HepG2 (cell line): ENCODE measurements at regions not wholly inside any gene's neighbourhood (a gene's known extent, or its start where the extent isn't known, plus 50 kb on each side); places are given as distances from the start of the nearest gene placed in this dataset.

Experiments used
- ATAC-seq: fragments of 200-7000 bp; cut with Tn5 transposase; 3 replicates; pipeline ENCODE4 v1.9.1; 2020; ENCODE audit warnings: mild to moderate bottlenecking, moderate library complexity
- BruUV-seq: library from RNA; stranded (reverse); fragments of 400-500 nt; replicated peaks from 2 replicates; lab custom pipeline; 2021; lab: Mats Ljungman, UMichigan
- CTCF ChIA-PET: fragments of 300-600 bp; formaldehyde crosslinking; extraction: SDS; loops from one replicate; lab custom pipeline; 2021; ENCODE audit warnings: low total read pairs, inconsistent platforms, low intra/inter-chr PET ratio; lab: Yijun Ruan, JAX
- POLR2A ChIA-PET: fragments of 350-600 bp; sonication (Branson Sonifier 250); formaldehyde crosslinking; loops from one replicate; lab custom pipeline; 2020; ENCODE audit warnings: antibody characterized with exemption, inconsistent platforms; lab: Yijun Ruan, JAX
- DNase-seq: peaks from one replicate; pipeline ENCODE4 v3.0.0-alpha.2; 2015; ENCODE audit warnings: low spot score
- FAIRE-seq: peaks from 3 replicates; lab custom pipeline; 2011; peaks lifted over from hg19 to GRCh38; lab: Jason Lieb, UNC
- H2AFZ ChIP-seq: one replicate; pipeline ENCODE4 v1.6.1; 2011; ENCODE audit warnings: low read length, inconsistent platforms
- H3K27ac ChIP-seq: fragments of 300-600 bp; 3 replicates; pipeline ENCODE4 v1.8.0; 2011; ENCODE audit warnings: mixed run types, mild to moderate bottlenecking, mixed read lengths, low read length, inconsistent platforms; ENCODE audit not compliant: insufficient read depth; ENCODE audit errors: extremely low read length
- H3K27me3 ChIP-seq, 2 experiments: fragments of 200-600 bp in 1 of 2; 2 replicates in 1 of 2; 3 replicates in 1 of 2; pipeline versions ENCODE4 v1.6.0 to v1.8.0; 2011; ENCODE audit warnings: low read length in 2 of 2, mild to moderate bottlenecking in 2 of 2, moderate library complexity in 2 of 2, inconsistent platforms in 1 of 2; ENCODE audit not compliant: insufficient read depth in 2 of 2, control insufficient read depth in 1 of 2
- H3K36me3 ChIP-seq, 2 experiments: fragments of 200-600 bp in 1 of 2; replicated peaks in 1 of 2; 2 replicates in 1 of 2; 3 replicates in 1 of 2; pipeline versions ENCODE4 v1.5.1 to v1.8.0; 2011; ENCODE audit warnings: low read length in 2 of 2, inconsistent platforms in 1 of 2; ENCODE audit not compliant: insufficient read depth in 2 of 2, control insufficient read depth in 1 of 2
- H3K4me1 ChIP-seq: 2 replicates; pipeline ENCODE4 v1.5.1; 2012; ENCODE audit warnings: low read length, inconsistent platforms; ENCODE audit not compliant: insufficient read depth
- H3K4me2 ChIP-seq: 2 replicates; pipeline ENCODE4 v1.6.0; 2011; ENCODE audit warnings: low read depth, low read length, inconsistent platforms
- H3K4me3 ChIP-seq, 3 experiments: fragments of 200-600 bp in 1 of 3; sonication (generic), shearing (Covaris generic) in 1 of 3; replicated peaks in 1 of 3; 2 replicates each; pipeline ENCODE4 v1.5.1; 2011 to 2016; ENCODE audit warnings: low read length in 3 of 3, inconsistent platforms in 2 of 3, low read depth in 2 of 3, mild to moderate bottlenecking in 2 of 3, control low read depth in 1 of 3, mixed read lengths in 1 of 3; ENCODE audit not compliant: insufficient read depth in 1 of 3
- H3K79me2 ChIP-seq: one replicate; pipeline ENCODE4 v1.6.1; 2011; ENCODE audit warnings: low read length, inconsistent platforms; ENCODE audit not compliant: insufficient read depth
- H3K9ac ChIP-seq: 2 replicates; pipeline ENCODE4 v1.6.0; 2011; ENCODE audit warnings: mild to moderate bottlenecking, low read depth, low read length, inconsistent platforms; ENCODE audit not compliant: insufficient read depth
- H3K9me3 ChIP-seq: 2 replicates; pipeline ENCODE4 v1.5.1; 2012; ENCODE audit warnings: mild to moderate bottlenecking, low read length
- H4K20me1 ChIP-seq: 2 replicates; pipeline ENCODE4 v1.6.0; 2011; ENCODE audit warnings: inconsistent platforms, mild to moderate bottlenecking, low read length, moderate library complexity; ENCODE audit not compliant: insufficient read depth
- HNRNPK ChIP-seq: fragments of 200-400 bp; formaldehyde crosslinking; IDR thresholded peaks from 2 replicates; pipeline ENCODE4 v1.6.1; 2018; ENCODE audit warnings: low read length, low read depth, moderate library complexity, mild to moderate bottlenecking; ENCODE audit not compliant: poor library complexity, severe bottlenecking
- MAFF ChIP-seq: IDR thresholded peaks from 2 replicates; pipeline ENCODE4 v1.6.1; 2011; ENCODE audit warnings: low read depth, low read length, improper control_type of control experiment
- MAFK ChIP-seq, 2 experiments: IDR thresholded peaks in 1 of 2; conservative IDR thresholded peaks in 1 of 2; 2 replicates each; pipeline ENCODE4 v1.6.1; 2011; ENCODE audit warnings: improper control_type of control experiment in 2 of 2, low read length in 2 of 2
- NR2F2 ChIP-seq: IDR thresholded peaks from 2 replicates; pipeline ENCODE4 v1.6.1; 2012; ENCODE audit warnings: low read depth, inconsistent platforms, borderline replicate concordance
- RFX3 ChIP-seq: IDR thresholded peaks from 2 replicates; pipeline ENCODE4 v1.6.1; 2016; ENCODE audit warnings: missing biosample characterization, missing genetic modification reagents
- WGBS: methylation state at CpG from one replicate; pipeline ENCODE4 v1.1.6; 2017; ENCODE audit warnings: low lambda C conversion rate; 5-methylcytosine and 5-hydroxymethylcytosine counted together
- in situ Hi-C: cut with HindIII; loops from 2 replicates; pipeline ENCODE4 v1.10.0; 2017; ENCODE audit warnings: low pct_unique_long_range_greater_than_20kb; ENCODE audit not compliant: extremely low pct_ligation_motif_present
- intact Hi-C: fragments of 100-400 bp; cut with micrococcal nuclease; formaldehyde crosslinking; loops from one replicate; pipeline ENCODE4 v1.10.0; 2022; ENCODE audit not compliant: unreplicated experiment

GRCh38 chr13:37978680-37979079 lies 109.1 kb upstream of the TRPC4 start:
- ATAC-seq (no peak), DNase-seq (no peak), FAIRE-seq (no peak)
- Histone ChIP-seq H3K9ac (no peak overlapping the region), H3K4me3 (no peak overlapping the region), H3K4me1 (no peaks in the 10 kb centered on the region), H3K27me3 (no peaks in the 10 kb centered on the region), H3K9me3 (no peaks in the 10 kb centered on the region), H3K27ac (no peak overlapping the region), H4K20me1 (no peaks in the 10 kb centered on the region), H2AFZ (no peak overlapping the region), H3K4me2 (no peak overlapping the region), H3K36me3 (no peaks in the 10 kb centered on the region), H3K79me2 (no peaks in the 10 kb centered on the region)
- CTCF ChIA-PET, result no interaction called here
- in situ Hi-C loops, result no loop called here
- WGBS, result 4% methylated on average over 2 of the region's 2 CpGs
- BruUV-seq, result no TSS peak
- POLR2A ChIA-PET, result no interaction called here
- no peak for TF ChIP-seq NR2F2
- TF ChIP-seq HNRNPK, result peak; percentile 15
- intact Hi-C loops, result no loop called here

- Histone ChIP-seq H3K27ac (no peak overlapping the region), H3K36me3 (no peaks in the 10 kb centered on the region), H4K20me1 (no peaks in the 10 kb centered on the region), H3K79me2 (no peaks in the 10 kb centered on the region), H3K27me3 (no peaks in the 10 kb centered on the region), H3K9me3 (no peaks in the 10 kb centered on the region), H2AFZ (no peak overlapping the region), H3K4me3 (no peak overlapping the region), H3K4me2 (no peak overlapping the region), H3K9ac (no peak overlapping the region), H3K4me1 (no peaks in the 10 kb centered on the region)
- no TSS peak for BruUV-seq
- 49% methylated on average over 2 of the region's 2 CpGs for WGBS
- CTCF ChIA-PET, result no interaction called here
- TF ChIP-seq MAFK (conservative IDR thresholded peaks at IDR 0.05 in 1 of 2, IDR thresholded peaks at IDR 0.05 in 1 of 2; ENCODE audit: low read length in 2 of 2) (peak in 1 of 2 experiments; percentile 71; a peak in 2 of 4 replicates), MAFF (0 out of 2 replicates have a peak, but pooled peaks have one; percentile 26), RFX3 (CRISPR knock-in tag) (no peak)
- POLR2A ChIA-PET, result no interaction called here
- ATAC-seq, result no peak
- in situ Hi-C loops, result no loop called here
- DNase-seq, result no peak
- intact Hi-C loops, result no loop called here
- FAIRE-seq, result no peak
Measured at GRCh38 chr13:37968555-37968954, 99.0 kb upstream of the TRPC4 start.
